LNCAP (cell line): ENCODE measurements at regions not wholly inside any gene's neighbourhood (a gene's known extent, or its start where the extent isn't known, plus 50 kb on each side); places are given as distances from the start of the nearest gene placed in this dataset.

Experiments used
- CTCF ChIP-seq: fragments of 450-650 bp; IDR thresholded peaks from 2 replicates; pipeline ENCODE4 v1.5.1; 2017; ENCODE audit warnings: mild to moderate bottlenecking

GRCh38 chr11:122604621-122605020 is 50.9 kb upstream of the UBASH3B start:
- no peak for TF ChIP-seq CTCF

GRCh38 chr11:122601141-122602125 is 54.1 kb upstream of the UBASH3B start:
- no peak for TF ChIP-seq CTCF

- no peak for TF ChIP-seq CTCF
Measured at GRCh38 chr11:122600290-122600689, 55.2 kb upstream of the UBASH3B start.

- TF ChIP-seq CTCF = no peak
Measured at GRCh38 chr11:122599434-122599833, 56.1 kb upstream of the UBASH3B start.

GRCh38 chr11:122598971-122599370 is 56.6 kb upstream of the UBASH3B start:
- no peak for TF ChIP-seq CTCF

- TF ChIP-seq CTCF = no peak
Measured at GRCh38 chr11:122597511-122597910, 58.0 kb upstream of the UBASH3B start.

GRCh38 chr11:122594986-122595645 is 60.4 kb upstream of the UBASH3B start:
- no peak for TF ChIP-seq CTCF
